Liver (tissue), 3 donors: ENCODE measurements at regions not wholly inside any gene's neighbourhood (a gene's known extent, or its start where the extent isn't known, plus 50 kb on each side); places are given as distances from the start of the nearest gene placed in this dataset.

ENCODE experiments used
- FOXA1 ChIP-seq: IDR thresholded peaks from 2 replicates; pipeline ENCODE4 v1.6.1; 2016; ENCODE audit warnings: antibody characterized with exemption
- JUND ChIP-seq, 2 donors: IDR thresholded peaks; 2 replicates each; pipeline ENCODE4 v1.6.1; 2016; ENCODE audit warnings: antibody characterized with exemption in 2 of 2
- MAX ChIP-seq: IDR thresholded peaks from 2 replicates; pipeline ENCODE4 v1.6.1; 2016; ENCODE audit warnings: antibody characterized with exemption
- RAD21 ChIP-seq, 2 donors: IDR thresholded peaks; 2 replicates each; pipeline ENCODE4 v1.6.1; 2016; ENCODE audit warnings: antibody characterized with exemption in 2 of 2, mild to moderate bottlenecking in 2 of 2
- TF ChIP-seq, protein P1 (sequence below): fragments of 150-350 bp; IDR thresholded peaks from 2 replicates; pipeline ENCODE4 v1.5.1; 2017; ENCODE audit warnings: improper control_type of control experiment, low read depth, low read length; ENCODE audit not compliant: missing input control
- TF ChIP-seq, protein P2 (sequence below): IDR thresholded peaks from 2 replicates; pipeline ENCODE4 v1.6.1; 2016; ENCODE audit warnings: antibody characterized with exemption, mild to moderate bottlenecking
- donor health status: healthy.
- donor health status: healthy.

GRCh38 chr7:19982841-19983835 lies 209.7 kb upstream of the TMEM196 start:
- TF ChIP-seq, protein P1, sequence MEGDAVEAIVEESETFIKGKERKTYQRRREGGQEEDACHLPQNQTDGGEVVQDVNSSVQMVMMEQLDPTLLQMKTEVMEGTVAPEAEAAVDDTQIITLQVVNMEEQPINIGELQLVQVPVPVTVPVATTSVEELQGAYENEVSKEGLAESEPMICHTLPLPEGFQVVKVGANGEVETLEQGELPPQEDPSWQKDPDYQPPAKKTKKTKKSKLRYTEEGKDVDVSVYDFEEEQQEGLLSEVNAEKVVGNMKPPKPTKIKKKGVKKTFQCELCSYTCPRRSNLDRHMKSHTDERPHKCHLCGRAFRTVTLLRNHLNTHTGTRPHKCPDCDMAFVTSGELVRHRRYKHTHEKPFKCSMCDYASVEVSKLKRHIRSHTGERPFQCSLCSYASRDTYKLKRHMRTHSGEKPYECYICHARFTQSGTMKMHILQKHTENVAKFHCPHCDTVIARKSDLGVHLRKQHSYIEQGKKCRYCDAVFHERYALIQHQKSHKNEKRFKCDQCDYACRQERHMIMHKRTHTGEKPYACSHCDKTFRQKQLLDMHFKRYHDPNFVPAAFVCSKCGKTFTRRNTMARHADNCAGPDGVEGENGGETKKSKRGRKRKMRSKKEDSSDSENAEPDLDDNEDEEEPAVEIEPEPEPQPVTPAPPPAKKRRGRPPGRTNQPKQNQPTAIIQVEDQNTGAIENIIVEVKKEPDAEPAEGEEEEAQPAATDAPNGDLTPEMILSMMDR = no peak
- TF ChIP-seq JUND (IDR thresholded peaks at IDR 0.05) (no peak), MAX (no peak), FOXA1 (no peak), RAD21 (IDR thresholded peaks at IDR 0.05) (peak; percentile 40 to 41)
- TF ChIP-seq, protein P2, sequence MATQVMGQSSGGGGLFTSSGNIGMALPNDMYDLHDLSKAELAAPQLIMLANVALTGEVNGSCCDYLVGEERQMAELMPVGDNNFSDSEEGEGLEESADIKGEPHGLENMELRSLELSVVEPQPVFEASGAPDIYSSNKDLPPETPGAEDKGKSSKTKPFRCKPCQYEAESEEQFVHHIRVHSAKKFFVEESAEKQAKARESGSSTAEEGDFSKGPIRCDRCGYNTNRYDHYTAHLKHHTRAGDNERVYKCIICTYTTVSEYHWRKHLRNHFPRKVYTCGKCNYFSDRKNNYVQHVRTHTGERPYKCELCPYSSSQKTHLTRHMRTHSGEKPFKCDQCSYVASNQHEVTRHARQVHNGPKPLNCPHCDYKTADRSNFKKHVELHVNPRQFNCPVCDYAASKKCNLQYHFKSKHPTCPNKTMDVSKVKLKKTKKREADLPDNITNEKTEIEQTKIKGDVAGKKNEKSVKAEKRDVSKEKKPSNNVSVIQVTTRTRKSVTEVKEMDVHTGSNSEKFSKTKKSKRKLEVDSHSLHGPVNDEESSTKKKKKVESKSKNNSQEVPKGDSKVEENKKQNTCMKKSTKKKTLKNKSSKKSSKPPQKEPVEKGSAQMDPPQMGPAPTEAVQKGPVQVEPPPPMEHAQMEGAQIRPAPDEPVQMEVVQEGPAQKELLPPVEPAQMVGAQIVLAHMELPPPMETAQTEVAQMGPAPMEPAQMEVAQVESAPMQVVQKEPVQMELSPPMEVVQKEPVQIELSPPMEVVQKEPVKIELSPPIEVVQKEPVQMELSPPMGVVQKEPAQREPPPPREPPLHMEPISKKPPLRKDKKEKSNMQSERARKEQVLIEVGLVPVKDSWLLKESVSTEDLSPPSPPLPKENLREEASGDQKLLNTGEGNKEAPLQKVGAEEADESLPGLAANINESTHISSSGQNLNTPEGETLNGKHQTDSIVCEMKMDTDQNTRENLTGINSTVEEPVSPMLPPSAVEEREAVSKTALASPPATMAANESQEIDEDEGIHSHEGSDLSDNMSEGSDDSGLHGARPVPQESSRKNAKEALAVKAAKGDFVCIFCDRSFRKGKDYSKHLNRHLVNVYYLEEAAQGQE = no peak
